SKM-1 (cell line): ENCODE measurements at regions not wholly inside any gene's neighbourhood (a gene's known extent, or its start where the extent isn't known, plus 50 kb on each side); places are given as distances from the start of the nearest gene placed in this dataset.
"Not testable (repeated sequence)": the region's sequence is repeated elsewhere in the genome, so short reads cannot be mapped to it uniquely, and the experiment has no call there.

Experiments used
- DNase-seq: peaks from one replicate; lab custom pipeline; 2025; ENCODE audit not compliant: unreplicated experiment; lab: John Stamatoyannopoulos, UW

- DNase-seq: peak; percentile 67
These were observed 52.7 kb upstream of the ZCCHC13 start for GRCh38 chrX:74251006-74251930.

GRCh38 chrX:74250574-74250973 lies 53.4 kb upstream of the ZCCHC13 start:
- no peak for DNase-seq

- DNase-seq: no peak
These were observed 54.0 kb upstream of the ZCCHC13 start for GRCh38 chrX:74249963-74250362.

GRCh38 chrX:74248889-74249288 lies 55.1 kb upstream of the ZCCHC13 start:
- DNase-seq: no peak

- no peak for DNase-seq
These were observed 57.5 kb upstream of the ZCCHC13 start for GRCh38 chrX:74246524-74246923.

- no peak for DNase-seq
These were observed 61.4 kb upstream of the ZCCHC13 start for GRCh38 chrX:74242484-74243138.

- DNase-seq: no peak
These were observed 61.9 kb upstream of the ZCCHC13 start for GRCh38 chrX:74242050-74242449.

GRCh38 chrX:74238771-74239170 lies 65.2 kb upstream of the ZCCHC13 start:
- DNase-seq: no peak

GRCh38 chrX:74234818-74235217 lies 69.2 kb upstream of the ZCCHC13 start:
- no peak for DNase-seq

GRCh38 chrX:74232859-74233258 lies 71.1 kb upstream of the ZCCHC13 start:
- no peak for DNase-seq

- no peak for DNase-seq
These were observed 72.4 kb upstream of the ZCCHC13 start for GRCh38 chrX:74231625-74232024.

GRCh38 chrX:74230094-74230493 lies 73.9 kb upstream of the ZCCHC13 start:
- no peak for DNase-seq

GRCh38 chrX:74225111-74225510 lies 78.9 kb upstream of the ZCCHC13 start:
- DNase-seq: no peak

- DNase-seq: no peak
These were observed 83.7 kb upstream of the ZCCHC13 start for GRCh38 chrX:74220277-74220676.

- DNase-seq: no peak
These were observed 85.1 kb upstream of the ZCCHC13 start for GRCh38 chrX:74218895-74219294.

- DNase-seq: no peak
These were observed 87.6 kb upstream of the ZCCHC13 start for GRCh38 chrX:74216421-74216820.

GRCh38 chrX:74211911-74212310 lies 92.1 kb upstream of the ZCCHC13 start:
- DNase-seq: no peak

GRCh38 chrX:74207539-74207938 lies 96.4 kb upstream of the ZCCHC13 start:
- no peak for DNase-seq

GRCh38 chrX:74195605-74196004 lies 108.4 kb upstream of the ZCCHC13 start:
- DNase-seq: no peak

GRCh38 chrX:74195120-74195519 lies 108.9 kb upstream of the ZCCHC13 start:
- DNase-seq: no peak

GRCh38 chrX:74187211-74187610 lies 116.8 kb upstream of the ZCCHC13 start:
- no peak for DNase-seq

GRCh38 chrX:74183047-74183446 lies 120.9 kb upstream of the ZCCHC13 start:
- not testable (repeated sequence) for DNase-seq
